HCT116 (cell line): ENCODE measurements at regions not wholly inside any gene's neighbourhood (a gene's known extent, or its start where the extent isn't known, plus 50 kb on each side); places are given as distances from the start of the nearest gene placed in this dataset.

Experiments
- ATAC-seq: fragments of 200-7000 bp; cut with Tn5 transposase; 2 replicates; pipeline ENCODE4 v1.9.1; 2020; ENCODE audit warnings: mild to moderate bottlenecking, moderate library complexity
- BruUV-seq: library from RNA; stranded (reverse); fragments of 400-500 nt; replicated peaks from 2 replicates; lab custom pipeline; 2021; lab: Mats Ljungman, UMichigan
- CTCF ChIA-PET: fragments of 300-600 bp; sonication (Branson Sonifier 250); formaldehyde crosslinking; loops from one replicate; lab custom pipeline; 2021; ENCODE audit warnings: antibody characterized with exemption; lab: Charles Lee
- POLR2A ChIA-PET: fragments of 300-600, 350-600 bp; sonication (Branson Sonifier 250); formaldehyde crosslinking; loops from one replicate; lab custom pipeline; 2021; ENCODE audit warnings: antibody characterized with exemption; lab: Charles Lee
- RAD21 ChIA-PET, 2 experiments: fragments of 300-600 bp; sonication (Branson Sonifier 250); formaldehyde crosslinking; loops; one replicate each; lab custom pipeline; 2023; ENCODE audit warnings: low total read pairs in 2 of 2; ENCODE audit not compliant: uncharacterized antibody in 2 of 2, unreplicated experiment in 2 of 2, low non-redundant PET in 1 of 2; lab: Charles Lee
- DNase-seq: peaks from one replicate; pipeline ENCODE4 v3.0.0-alpha.2; 2010; ENCODE audit warnings: low read depth, low spot score
- H2AFZ ChIP-seq: fragments of 200-600 bp; shearing (Covaris generic), sonication (generic); 2 replicates; pipeline ENCODE4 v1.6.1; 2017; ENCODE audit warnings: low read depth, mixed run types, mixed read lengths, antibody characterized with exemption, low read length; ENCODE audit not compliant: poor library complexity, severe bottlenecking
- H3K27ac ChIP-seq: 2 replicates; pipeline ENCODE4 v1.5.1; 2012; ENCODE audit warnings: low read depth, low read length
- H3K27me3 ChIP-seq: fragments of 200-600 bp; sonication (generic); 2 replicates; pipeline ENCODE4 v1.6.1; 2016; ENCODE audit warnings: mixed run types, low read length, mixed read lengths; ENCODE audit not compliant: insufficient read depth
- H3K36me3 ChIP-seq, 2 experiments: fragments of 200-500 bp in 1 of 2; fragments of 200-600 bp in 1 of 2; sonication (Bioruptor generic) in 1 of 2; sonication (generic) in 1 of 2; 2 replicates each; pipeline versions ENCODE4 v1.5.1 to v1.6.1; 2014 to 2016; ENCODE audit warnings: low read length in 2 of 2, inconsistent platforms in 1 of 2, mixed read lengths in 1 of 2, mixed run types in 1 of 2; ENCODE audit not compliant: insufficient read depth in 2 of 2, control insufficient read depth in 1 of 2
- H3K4me1 ChIP-seq, 2 experiments: fragments of 200-600 bp in 1 of 2; sonication (generic) in 1 of 2; 2 replicates each; pipeline versions ENCODE4 v1.5.1 to v1.6.1; 2012 to 2017; ENCODE audit warnings: low read length in 2 of 2, inconsistent platforms in 1 of 2, mild to moderate bottlenecking in 1 of 2, mixed read lengths in 1 of 2, mixed run types in 1 of 2, moderate library complexity in 1 of 2; ENCODE audit not compliant: insufficient read depth in 2 of 2, control insufficient read depth in 1 of 2
- H3K4me2 ChIP-seq: fragments of 200-600 bp; sonication (generic); 2 replicates; pipeline ENCODE4 v1.6.1; 2017; ENCODE audit warnings: mixed run types, low read length, mixed read lengths
- H3K4me3 ChIP-seq, 2 experiments: fragments of 200-600 bp in 1 of 2; sonication (generic) in 1 of 2; replicated peaks in 1 of 2; 2 replicates each; pipeline ENCODE4 v1.5.1; 2011 to 2016; ENCODE audit warnings: low read length in 2 of 2, control low read depth in 1 of 2, low read depth in 1 of 2, mild to moderate bottlenecking in 1 of 2, mixed read lengths in 1 of 2, mixed run types in 1 of 2
- H3K79me2 ChIP-seq: fragments of 200-600 bp; sonication (generic); 2 replicates; pipeline ENCODE4 v1.6.1; 2017; ENCODE audit warnings: mild to moderate bottlenecking, mixed run types, low read length, moderate library complexity, mixed read lengths; ENCODE audit not compliant: insufficient read depth
- H3K9ac ChIP-seq: fragments of 200-600 bp; sonication (generic); 2 replicates; pipeline ENCODE4 v1.6.1; 2016; ENCODE audit warnings: low read length, mixed read lengths
- H3K9me2 ChIP-seq: fragments of 200-600 bp; sonication (generic), shearing (Covaris generic); 2 replicates; pipeline ENCODE4 v1.6.1; 2017; ENCODE audit warnings: mixed run types, mild to moderate bottlenecking, moderate library complexity; ENCODE audit not compliant: insufficient read depth
- H3K9me3 ChIP-seq, 2 experiments: fragments of 200-500 bp in 1 of 2; fragments of 200-600 bp in 1 of 2; sonication (Bioruptor generic) in 1 of 2; sonication (generic) in 1 of 2; 2 replicates each; pipeline ENCODE4 v1.6.1; 2014 to 2017; ENCODE audit warnings: low read length in 2 of 2, mixed read lengths in 2 of 2, inconsistent platforms in 1 of 2, low read depth in 1 of 2, mild to moderate bottlenecking in 1 of 2, mixed run types in 1 of 2, moderate library complexity in 1 of 2; ENCODE audit not compliant: control insufficient read depth in 1 of 2, insufficient read depth in 1 of 2
- H4K20me1 ChIP-seq: fragments of 200-600 bp; sonication (generic), shearing (Covaris generic); 2 replicates; pipeline ENCODE4 v1.6.1; 2017; ENCODE audit warnings: mixed run types, mild to moderate bottlenecking, moderate library complexity; ENCODE audit not compliant: insufficient read depth
- CEBPB ChIP-seq: IDR thresholded peaks from 2 replicates; pipeline ENCODE4 v1.6.1; 2012; ENCODE audit warnings: low read depth
- EGR1 ChIP-seq: IDR thresholded peaks from 2 replicates; pipeline ENCODE4 v1.6.1; 2012; ENCODE audit warnings: low read depth
- ELF1 ChIP-seq: IDR thresholded peaks from 2 replicates; pipeline ENCODE4 v1.6.1; 2012; ENCODE audit warnings: low read depth, borderline replicate concordance
- EZH2 ChIP-seq: fragments of 200-600 bp; sonication (generic); IDR thresholded peaks from 2 replicates; pipeline ENCODE4 v1.6.1; 2017; ENCODE audit warnings: antibody characterized with exemption, mixed run types
- FOSL1 ChIP-seq: IDR thresholded peaks from 2 replicates; pipeline ENCODE4 v1.6.1; 2012; ENCODE audit warnings: low read depth
- POLR2A ChIP-seq: IDR thresholded peaks from 2 replicates; pipeline ENCODE4 v1.7.0; 2011; ENCODE audit warnings: borderline replicate concordance; ENCODE audit not compliant: insufficient read depth, insufficient read length; ENCODE audit errors: extremely low read depth
- REST ChIP-seq: IDR thresholded peaks from 2 replicates; pipeline ENCODE4 v1.6.1; 2012; ENCODE audit warnings: low read depth
- ZBTB33 ChIP-seq: IDR thresholded peaks from 2 replicates; pipeline ENCODE4 v1.6.1; 2011; ENCODE audit warnings: mild to moderate bottlenecking, low read length, moderate library complexity; ENCODE audit not compliant: insufficient replicate concordance; ENCODE audit errors: extremely low read depth
- ZFX ChIP-seq: fragments of 450-650 bp; IDR thresholded peaks from 2 replicates; pipeline ENCODE4 v1.6.1; 2017
- intact Hi-C: fragments of 100-400 bp; cut with micrococcal nuclease; formaldehyde crosslinking; loops from 2 replicates; pipeline ENCODE4 v1.10.0; 2022
- TF ChIP-seq, protein P1 (sequence below): IDR thresholded peaks from 2 replicates; pipeline ENCODE4 v1.6.1; 2012

- H3K4me1 ChIP-seq: no peaks in the 10 kb centered on the region
- POLR2A ChIA-PET: no interaction called here
- RAD21 ChIA-PET: no interaction called here
- CTCF ChIA-PET: no interaction called here
- no peak overlapping the region for H3K9ac ChIP-seq
- TF ChIP-seq ZBTB33: no peak
- TF ChIP-seq, protein P1, sequence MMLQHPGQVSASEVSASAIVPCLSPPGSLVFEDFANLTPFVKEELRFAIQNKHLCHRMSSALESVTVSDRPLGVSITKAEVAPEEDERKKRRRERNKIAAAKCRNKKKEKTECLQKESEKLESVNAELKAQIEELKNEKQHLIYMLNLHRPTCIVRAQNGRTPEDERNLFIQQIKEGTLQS: no peak
- no peak for TF ChIP-seq CEBPB
- TF ChIP-seq ZFX: no peak
- TF ChIP-seq FOSL1: no peak
- TF ChIP-seq EZH2: no peak
- no peak for TF ChIP-seq EGR1
- TF ChIP-seq REST: no peak
- TF ChIP-seq ELF1: no peak
- no peak for TF ChIP-seq POLR2A
- H3K9me3 ChIP-seq: no peaks in the 10 kb centered on the region
- BruUV-seq: no TSS peak
- H3K79me2 ChIP-seq: no peaks in the 10 kb centered on the region
- no peak for ATAC-seq
- no peaks in the 10 kb centered on the region for H3K27me3 ChIP-seq
- intact Hi-C loops: no loop called here
- DNase-seq: no peak
- no peak overlapping the region for H2AFZ ChIP-seq
- H3K4me2 ChIP-seq: no peak overlapping the region
- H3K27ac ChIP-seq: no peak overlapping the region
- no peak overlapping the region for H3K4me3 ChIP-seq
- H3K9me2 ChIP-seq: no peaks in the 10 kb centered on the region
- H4K20me1 ChIP-seq: no peaks in the 10 kb centered on the region
- H3K36me3 ChIP-seq: no peaks in the 10 kb centered on the region
These were observed 158.1 kb downstream of the LHFPL1 start for GRCh38 chrX:112521676-112522075.
